Panc1 (cell line): ENCODE measurements at regions not wholly inside any gene's neighbourhood (a gene's known extent, or its start where the extent isn't known, plus 50 kb on each side); places are given as distances from the start of the nearest gene placed in this dataset.

Experiments used
- ATAC-seq: fragments of 200-7000 bp; cut with Tn5 transposase; 2 replicates; pipeline ENCODE4 v1.9.1; 2020; ENCODE audit warnings: mild to moderate bottlenecking, moderate library complexity
- BruUV-seq: library from RNA; stranded (reverse); fragments of 400-500 nt; replicated peaks from 2 replicates; lab custom pipeline; 2021; lab: Mats Ljungman, UMichigan
- CTCF ChIA-PET: fragments of 300-600 bp; sonication (Branson Sonifier 250); formaldehyde crosslinking; loops from one replicate; lab custom pipeline; 2022; ENCODE audit warnings: antibody characterized with exemption; lab: Charles Lee
- POLR2A ChIA-PET: fragments of 300-600 bp; sonication (Branson Sonifier 250); formaldehyde crosslinking; loops from one replicate; lab custom pipeline; 2022; ENCODE audit warnings: antibody characterized with exemption; lab: Charles Lee
- DNase-seq: peaks from one replicate; pipeline ENCODE4 v3.0.0-alpha.2; 2010; ENCODE audit warnings: low read depth, low spot score
- H3K27ac ChIP-seq: 2 replicates; pipeline ENCODE4 v1.5.1; 2011; ENCODE audit warnings: mild to moderate bottlenecking, low read length, inconsistent platforms
- H3K27me3 ChIP-seq: fragments of 200-500 bp; sonication (Bioruptor generic); 2 replicates; pipeline ENCODE4 v1.6.0; 2014; ENCODE audit warnings: low read length, inconsistent platforms; ENCODE audit not compliant: control insufficient read depth, insufficient read depth
- H3K36me3 ChIP-seq: fragments of 200-500 bp; sonication (Bioruptor generic); 2 replicates; pipeline ENCODE4 v1.5.1; 2014; ENCODE audit warnings: inconsistent platforms, mild to moderate bottlenecking, low read length, moderate library complexity; ENCODE audit not compliant: control insufficient read depth, insufficient read depth
- H3K4me1 ChIP-seq: 2 replicates; pipeline ENCODE4 v1.5.1; 2011; ENCODE audit warnings: inconsistent platforms, mild to moderate bottlenecking, low read length, moderate library complexity; ENCODE audit not compliant: control insufficient read depth, insufficient read depth
- H3K4me3 ChIP-seq, 2 experiments: 2 replicates each; pipeline ENCODE4 v1.5.1; 2011 to 2012; ENCODE audit warnings: low read depth in 2 of 2, low read length in 2 of 2, mild to moderate bottlenecking in 2 of 2, inconsistent platforms in 1 of 2, moderate library complexity in 1 of 2
- H3K9me3 ChIP-seq: fragments of 200-500 bp; sonication (Bioruptor generic); 2 replicates; pipeline ENCODE4 v1.5.1; 2014; ENCODE audit warnings: low read depth, mild to moderate bottlenecking, inconsistent platforms, low read length, moderate library complexity; ENCODE audit not compliant: control insufficient read depth, insufficient read depth
- CTCF ChIP-seq: fragments of 450-650 bp; IDR thresholded peaks from 2 replicates; pipeline ENCODE4 v1.5.1; 2017; ENCODE audit warnings: mild to moderate bottlenecking
- POLR2AphosphoS5 ChIP-seq: IDR thresholded peaks from 2 replicates; pipeline ENCODE4 v1.6.1; 2012; ENCODE audit warnings: mild to moderate bottlenecking, low read depth, low read length, moderate library complexity
- REST ChIP-seq, 2 experiments: IDR thresholded peaks; 2 replicates each; pipeline ENCODE4 v1.6.1; 2011 to 2012; ENCODE audit warnings: low read depth in 2 of 2, control low read depth in 1 of 2, low read length in 1 of 2, mild to moderate bottlenecking in 1 of 2, moderate library complexity in 1 of 2; ENCODE audit not compliant: insufficient read depth in 1 of 2
- SIN3A ChIP-seq: IDR thresholded peaks from 2 replicates; pipeline ENCODE4 v1.6.1; 2012; ENCODE audit warnings: low read depth, mild to moderate bottlenecking, low read length, moderate library complexity, borderline replicate concordance; ENCODE audit not compliant: insufficient read depth
- TCF7L2 ChIP-seq: IDR thresholded peaks from 2 replicates; pipeline ENCODE4 v1.6.1; 2011; ENCODE audit warnings: mild to moderate bottlenecking, low read depth, low read length, inconsistent platforms
- in situ Hi-C: cut with HindIII; loops from 2 replicates; pipeline ENCODE4 v1.10.0; 2016; ENCODE audit warnings: low sequenced_read_pairs, low pct_unique_long_range_greater_than_20kb
- intact Hi-C: fragments of 100-400 bp; cut with micrococcal nuclease; formaldehyde crosslinking; loops from one replicate; pipeline ENCODE4 v1.10.0; 2022; ENCODE audit not compliant: unreplicated experiment

- H3K4me3 ChIP-seq: no peak overlapping the region
- no TSS peak for BruUV-seq
- intact Hi-C loops: no loop called here
- CTCF ChIA-PET: no interaction called here
- H3K27ac ChIP-seq: no peak overlapping the region
- H3K36me3 ChIP-seq: no peaks in the 10 kb centered on the region
- no peaks in the 10 kb centered on the region for H3K27me3 ChIP-seq
- no peaks in the 10 kb centered on the region for H3K9me3 ChIP-seq
- no peak for ATAC-seq
- no peaks in the 10 kb centered on the region for H3K4me1 ChIP-seq
- POLR2A ChIA-PET: no interaction called here
- in situ Hi-C loops: no loop called here
- TF ChIP-seq POLR2AphosphoS5: no peak
- no peak for TF ChIP-seq REST (IDR thresholded peaks at IDR 0.05; ENCODE audit: insufficient read depth in 1 of 2, low read depth in 2 of 2, low read length in 1 of 2)
- no peak for TF ChIP-seq CTCF
- TF ChIP-seq TCF7L2: no peak
- TF ChIP-seq SIN3A: no peak
- DNase-seq: no peak
These were observed 283.3 kb upstream of the NETO1 start for GRCh38 chr18:73151086-73151485.

GRCh38 chr18:73150199-73150598, 282.4 kb upstream of the NETO1 start:
- TF ChIP-seq CTCF (no peak), SIN3A (no peak), TCF7L2 (no peak), REST (IDR thresholded peaks at IDR 0.05; ENCODE audit: insufficient read depth in 1 of 2, low read depth in 2 of 2, low read length in 1 of 2) (no peak), POLR2AphosphoS5 (no peak)
- no TSS peak for BruUV-seq
- ATAC-seq: no peak
- no peak overlapping the region for H3K27ac ChIP-seq
- ChIA-PET POLR2A (no interaction called here), CTCF (no interaction called here)
- no peaks in the 10 kb centered on the region for H3K9me3 ChIP-seq
- no peaks in the 10 kb centered on the region for H3K36me3 ChIP-seq
- in situ Hi-C loops: no loop called here
- no peak overlapping the region for H3K4me3 ChIP-seq
- H3K4me1 ChIP-seq: no peaks in the 10 kb centered on the region
- intact Hi-C loops: no loop called here
- no peak for DNase-seq
- no peaks in the 10 kb centered on the region for H3K27me3 ChIP-seq
